Ovary (tissue), 3 donors: ENCODE measurements at regions not wholly inside any gene's neighbourhood (a gene's known extent, or its start where the extent isn't known, plus 50 kb on each side); places are given as distances from the start of the nearest gene placed in this dataset.

Experiments
- POLR2A ChIP-seq: fragments of 450-650 bp; IDR thresholded peaks from one replicate; pipeline ENCODE4 v1.6.1; 2017; ENCODE audit warnings: antibody characterized with exemption, mild to moderate bottlenecking, moderate library complexity
- TF ChIP-seq, protein P1 (sequence below), 3 donors: fragments of 450-650 bp in 2 of 3; fragments of 200-600 bp in 1 of 3; IDR thresholded peaks; one replicate each; pipeline versions ENCODE4 v1.5.1 to v1.8.0; 2016 to 2022; ENCODE audit warnings: antibody characterized with exemption in 3 of 3, mild to moderate bottlenecking in 1 of 3
- donor health status: DM: no; HTN: no; CAD: no.

DNA sequence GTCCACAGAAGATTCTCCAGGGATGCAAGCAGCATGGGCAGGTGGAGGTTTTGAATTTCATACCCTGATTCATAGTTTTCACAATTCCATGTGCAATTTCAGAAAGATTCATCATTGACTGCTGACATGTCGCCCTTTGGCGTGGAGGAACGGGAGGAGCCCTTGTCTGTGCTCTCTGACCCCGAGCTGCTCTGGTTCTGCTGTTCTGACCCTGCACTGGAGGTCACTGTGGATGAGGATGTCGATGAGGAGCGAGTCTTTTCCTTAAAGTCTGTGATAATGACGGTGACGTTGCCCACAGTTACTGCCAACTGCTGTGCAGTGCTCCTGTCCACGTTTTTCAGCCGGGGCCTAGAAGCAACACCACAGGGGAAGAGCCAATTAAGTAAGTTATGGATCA is 470.0 kb downstream of the SHQ1 start:
- TF ChIP-seq, protein P1, sequence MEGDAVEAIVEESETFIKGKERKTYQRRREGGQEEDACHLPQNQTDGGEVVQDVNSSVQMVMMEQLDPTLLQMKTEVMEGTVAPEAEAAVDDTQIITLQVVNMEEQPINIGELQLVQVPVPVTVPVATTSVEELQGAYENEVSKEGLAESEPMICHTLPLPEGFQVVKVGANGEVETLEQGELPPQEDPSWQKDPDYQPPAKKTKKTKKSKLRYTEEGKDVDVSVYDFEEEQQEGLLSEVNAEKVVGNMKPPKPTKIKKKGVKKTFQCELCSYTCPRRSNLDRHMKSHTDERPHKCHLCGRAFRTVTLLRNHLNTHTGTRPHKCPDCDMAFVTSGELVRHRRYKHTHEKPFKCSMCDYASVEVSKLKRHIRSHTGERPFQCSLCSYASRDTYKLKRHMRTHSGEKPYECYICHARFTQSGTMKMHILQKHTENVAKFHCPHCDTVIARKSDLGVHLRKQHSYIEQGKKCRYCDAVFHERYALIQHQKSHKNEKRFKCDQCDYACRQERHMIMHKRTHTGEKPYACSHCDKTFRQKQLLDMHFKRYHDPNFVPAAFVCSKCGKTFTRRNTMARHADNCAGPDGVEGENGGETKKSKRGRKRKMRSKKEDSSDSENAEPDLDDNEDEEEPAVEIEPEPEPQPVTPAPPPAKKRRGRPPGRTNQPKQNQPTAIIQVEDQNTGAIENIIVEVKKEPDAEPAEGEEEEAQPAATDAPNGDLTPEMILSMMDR (IDR thresholded peaks at IDR 0.05) = no peak
- no peak for TF ChIP-seq POLR2A
